HG02970 (cell line): ENCODE measurements at regions not wholly inside any gene's neighbourhood (a gene's known extent, or its start where the extent isn't known, plus 50 kb on each side); places are given as distances from the start of the nearest gene placed in this dataset.
"Not testable (repeated sequence)": the region's sequence is repeated elsewhere in the genome, so short reads cannot be mapped to it uniquely, and the experiment has no call there.

Source experiments
- ATAC-seq: cut with Tn5 transposase; IDR thresholded peaks from one replicate; pipeline ENCODE4 v1.9.1; 2021; ENCODE audit warnings: mild to moderate bottlenecking, moderate library complexity, moderate number of reproducible peaks; ENCODE audit not compliant: unreplicated experiment, low FRiP score

- no peak for ATAC-seq
Observed at GRCh38 chr2:34808426-34808825, 1209.3 kb upstream of the FAM98A start.

- no peak for ATAC-seq
Observed at GRCh38 chr2:34806891-34807290, 1207.8 kb upstream of the FAM98A start.

- no peak for ATAC-seq
Observed at GRCh38 chr2:34806396-34806795, 1207.3 kb upstream of the FAM98A start.

GRCh38 chr2:34799556-34799955 is 1200.5 kb upstream of the FAM98A start:
- ATAC-seq: no peak

GRCh38 chr2:34795586-34795985 is 1196.5 kb upstream of the FAM98A start:
- ATAC-seq: not testable (repeated sequence)

GRCh38 chr2:34789169-34789568 is 1190.1 kb upstream of the FAM98A start:
- ATAC-seq: no peak

GRCh38 chr2:34787341-34787740 is 1188.2 kb upstream of the FAM98A start:
- no peak for ATAC-seq

- no peak for ATAC-seq
Observed at GRCh38 chr2:34785206-34785785, 1186.2 kb upstream of the FAM98A start.

GRCh38 chr2:34784701-34785100 is 1185.6 kb upstream of the FAM98A start:
- no peak for ATAC-seq

GRCh38 chr2:34750742-34751141 is 1151.6 kb upstream of the FAM98A start:
- not testable (repeated sequence) for ATAC-seq

- no peak for ATAC-seq
Observed at GRCh38 chr2:34747643-34748042, 1148.5 kb upstream of the FAM98A start.

GRCh38 chr2:34738691-34739090 is 1139.6 kb upstream of the FAM98A start:
- ATAC-seq: no peak

- no peak for ATAC-seq
Observed at GRCh38 chr2:34737146-34737545, 1138.0 kb upstream of the FAM98A start.

- ATAC-seq: no peak
Observed at GRCh38 chr2:34736482-34736881, 1137.4 kb upstream of the FAM98A start.

- ATAC-seq: no peak
Observed at GRCh38 chr2:34734662-34735061, 1135.6 kb upstream of the FAM98A start.

- ATAC-seq: no peak
Observed at GRCh38 chr2:34734042-34734441, 1134.9 kb upstream of the FAM98A start.

GRCh38 chr2:34731292-34731691 is 1132.2 kb upstream of the FAM98A start:
- ATAC-seq: no peak

GRCh38 chr2:34729845-34730244 is 1130.7 kb upstream of the FAM98A start:
- no peak for ATAC-seq

GRCh38 chr2:34724107-34724506 is 1125.0 kb upstream of the FAM98A start:
- no peak for ATAC-seq

GRCh38 chr2:34723683-34724082 is 1124.6 kb upstream of the FAM98A start:
- ATAC-seq: no peak

- ATAC-seq: no peak
Observed at GRCh38 chr2:34719206-34719605, 1120.1 kb upstream of the FAM98A start.

GRCh38 chr2:34705551-34706247 is 1106.6 kb upstream of the FAM98A start:
- peak; percentile 72 for ATAC-seq
